CD4-positive, alpha-beta T cell treated with Interleukin-17A for 1 hour (primary cell): ENCODE measurements at regions not wholly inside any gene's neighbourhood (a gene's known extent, or its start where the extent isn't known, plus 50 kb on each side); places are given as distances from the start of the nearest gene placed in this dataset.
"Not testable (repeated sequence)": the region's sequence is repeated elsewhere in the genome, so short reads cannot be mapped to it uniquely, and the experiment has no call there.

Experiments
- DNase-seq: peaks from one replicate; pipeline ENCODE4 v3.0.0-alpha.2; 2020

DNA sequence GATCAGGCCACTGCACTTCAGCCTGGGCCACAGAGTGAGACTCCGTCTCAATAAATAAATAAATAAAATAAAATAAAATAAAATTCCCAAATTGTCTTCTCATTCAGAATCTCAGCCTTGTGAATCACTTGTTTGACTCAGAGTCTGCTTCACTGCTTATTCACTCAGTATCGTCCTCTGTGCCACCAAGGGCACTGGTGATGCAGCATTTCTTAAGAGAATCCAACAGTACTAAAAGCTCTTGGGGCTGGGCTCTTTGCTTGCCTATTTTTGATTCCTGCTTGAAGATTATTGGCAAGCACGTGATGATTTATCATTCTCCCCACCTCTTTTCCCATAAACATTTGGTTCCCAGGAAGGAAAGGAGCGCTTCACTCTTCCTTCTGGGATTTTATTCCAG lies 54.8 kb upstream of the HMGB1 start:
- DNase-seq = no peak

DNA sequence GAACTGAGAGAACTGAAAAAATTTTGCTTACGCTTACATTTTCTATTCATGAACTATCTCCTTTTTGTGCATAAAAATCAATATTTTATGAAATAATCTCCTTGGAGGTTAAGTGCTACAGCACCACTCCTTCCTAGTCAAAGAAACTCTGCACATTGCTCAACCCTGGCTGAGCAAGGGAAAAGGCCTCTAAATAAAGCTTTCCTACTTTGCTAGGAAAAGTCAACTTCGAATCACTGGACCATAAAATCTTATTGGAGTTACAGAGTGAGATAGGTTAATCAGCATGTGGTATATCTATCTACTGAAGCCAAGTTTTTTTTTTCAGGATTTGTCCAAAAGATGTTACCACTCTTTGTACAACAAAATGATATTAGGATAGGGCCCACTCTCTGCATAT lies 57.5 kb upstream of the HMGB1 start:
- DNase-seq = no peak

- not testable (repeated sequence) for DNase-seq
Observed at GRCh38 chr13:30523817-30524216, 58.1 kb upstream of the HMGB1 start.

GRCh38 chr13:30525212-30525611 lies 59.5 kb upstream of the HMGB1 start:
- DNase-seq = peak; percentile 23

DNA sequence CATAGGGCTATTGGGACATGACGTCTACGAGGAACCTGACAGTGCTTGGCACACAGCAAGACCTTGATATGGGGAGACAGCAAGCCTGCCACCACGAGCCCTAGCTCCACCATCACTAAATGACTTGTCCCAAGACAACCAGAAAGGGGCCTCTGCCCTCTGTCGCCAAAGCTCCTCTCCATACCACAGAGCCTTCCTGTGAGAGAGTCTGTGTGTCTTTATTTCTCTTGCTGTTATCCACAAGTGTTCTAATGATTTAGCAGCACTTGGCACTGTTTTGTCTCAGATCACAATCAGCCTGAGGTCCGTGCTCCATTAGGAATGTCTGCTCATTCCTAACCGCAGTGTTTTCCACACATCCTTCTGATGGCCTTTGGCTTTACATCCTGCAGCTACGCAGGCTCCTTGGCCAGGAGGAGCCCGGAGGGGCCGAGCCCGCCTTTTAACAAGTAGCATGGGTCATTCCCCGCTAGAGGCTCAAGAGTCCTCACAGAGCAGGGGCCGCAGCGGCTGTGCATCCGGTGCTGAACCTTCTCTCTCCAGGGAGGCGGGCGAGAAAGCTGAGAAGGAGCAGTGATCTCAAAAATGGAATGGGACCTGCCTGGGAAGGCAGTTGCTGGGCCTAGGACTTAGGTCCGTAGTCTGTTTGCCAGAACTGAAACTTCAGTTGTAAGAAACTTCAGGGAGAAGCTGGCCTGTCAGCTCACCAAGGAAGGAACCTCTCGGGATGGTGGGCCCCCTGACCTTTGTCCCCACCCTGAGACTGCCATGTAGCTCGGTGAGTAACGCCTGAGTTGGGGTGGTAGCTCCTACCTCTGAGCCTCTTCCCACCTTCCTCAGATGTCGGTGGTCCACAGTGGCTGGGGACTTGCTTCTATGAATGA lies 61.1 kb upstream of the HMGB1 start:
- no peak for DNase-seq

- DNase-seq = no peak
Observed at GRCh38 chr13:30529085-30529834, 63.5 kb upstream of the HMGB1 start.

GRCh38 chr13:30535046-30535445 lies 69.3 kb upstream of the HMGB1 start:
- no peak for DNase-seq

- DNase-seq = no peak
Observed at GRCh38 chr13:30545320-30545719, 72.4 kb upstream of the USPL1 start.

- DNase-seq = not testable (repeated sequence)
Observed at GRCh38 chr13:30548046-30548445, 69.7 kb upstream of the USPL1 start.

DNA sequence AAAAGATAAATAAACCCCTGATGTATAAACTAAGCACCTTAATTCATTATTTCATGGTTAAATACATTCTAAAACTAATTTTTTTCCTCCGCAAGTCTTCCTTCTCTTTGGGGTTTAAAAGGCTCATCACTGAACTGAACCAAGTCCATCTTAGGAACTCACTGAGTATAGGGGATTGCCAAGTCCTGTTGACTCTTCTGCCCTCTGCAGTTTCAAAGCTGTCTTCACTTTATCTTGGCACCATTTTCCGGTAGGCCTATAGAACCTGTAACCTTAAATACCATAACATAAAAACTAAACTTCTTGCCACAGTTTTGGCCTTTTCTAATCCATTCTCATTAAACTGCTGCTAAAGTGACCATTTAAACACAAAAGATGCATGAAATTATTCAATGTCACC lies 66.5 kb upstream of the USPL1 start:
- peak; percentile 52 for DNase-seq

GRCh38 chr13:30552567-30552966 lies 65.2 kb upstream of the USPL1 start:
- no peak for DNase-seq

GRCh38 chr13:30559274-30559673 lies 58.4 kb upstream of the USPL1 start:
- no peak for DNase-seq

GRCh38 chr13:30560212-30560611 lies 57.5 kb upstream of the USPL1 start:
- DNase-seq = no peak

GRCh38 chr13:30561511-30561910 lies 56.2 kb upstream of the USPL1 start:
- DNase-seq = no peak

DNA sequence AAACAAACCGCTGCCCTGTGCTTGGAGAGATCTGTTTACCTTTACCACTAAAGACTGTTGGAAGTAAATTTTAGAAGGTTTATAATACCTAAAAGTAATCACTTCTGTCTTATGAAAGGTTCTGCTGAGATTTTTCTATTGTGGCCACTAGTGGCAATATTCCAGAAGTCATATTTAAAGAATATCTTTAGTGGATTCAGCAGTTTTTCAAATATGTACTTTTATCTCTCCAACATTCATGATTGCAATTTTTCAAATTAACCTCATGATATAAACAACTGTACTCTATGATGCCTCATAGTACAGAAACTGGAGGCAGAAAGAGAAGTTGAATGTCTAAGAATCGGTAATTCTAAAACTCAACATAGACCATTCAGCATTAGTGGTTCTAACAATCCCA lies 53.2 kb upstream of the USPL1 start:
- DNase-seq = no peak

GRCh38 chr13:30565658-30566057 lies 52.1 kb upstream of the USPL1 start:
- no peak for DNase-seq

DNA sequence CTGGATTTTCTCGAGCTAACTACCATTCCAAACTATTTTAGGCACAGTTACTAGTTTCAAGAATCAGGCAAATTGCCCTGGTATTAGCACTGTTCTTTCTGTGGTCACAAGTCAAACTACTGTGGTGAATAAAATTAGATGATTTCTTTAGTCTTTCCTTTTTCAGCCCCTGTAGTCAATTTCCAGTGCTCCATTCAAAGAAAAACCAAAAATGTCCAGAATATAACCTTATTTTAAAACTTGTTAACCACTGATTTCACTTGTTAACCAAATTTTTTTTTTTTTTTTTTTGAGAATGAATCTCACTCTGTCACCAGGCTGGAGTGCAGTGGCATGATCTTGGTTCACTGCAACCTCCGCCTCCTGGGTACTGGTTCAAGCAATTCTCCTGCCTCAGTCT lies 50.6 kb upstream of the USPL1 start:
- no peak for DNase-seq
